Transverse colon (tissue), 3 donors: ENCODE measurements at regions not wholly inside any gene's neighbourhood (a gene's known extent, or its start where the extent isn't known, plus 50 kb on each side); places are given as distances from the start of the nearest gene placed in this dataset.

Source experiments
- EP300 ChIP-seq: sonication (generic); formaldehyde crosslinking; IDR thresholded peaks from one replicate; pipeline ENCODE4 v1.6.1; 2017; ENCODE audit warnings: antibody characterized with exemption, low read depth
- TF ChIP-seq, protein P1 (sequence below), 5 experiments: fragments of 200-600 bp in 3 of 5; fragments of 450-650 bp in 2 of 5; sonication (generic) in 3 of 5; IDR thresholded peaks; 1 replicate in 2 of 5; 2 replicates in 3 of 5; pipeline ENCODE4 v1.5.1; 2016 to 2017; ENCODE audit warnings: antibody characterized with exemption in 5 of 5, inconsistent platforms in 3 of 5, mild to moderate bottlenecking in 2 of 5, moderate library complexity in 1 of 5

DNA sequence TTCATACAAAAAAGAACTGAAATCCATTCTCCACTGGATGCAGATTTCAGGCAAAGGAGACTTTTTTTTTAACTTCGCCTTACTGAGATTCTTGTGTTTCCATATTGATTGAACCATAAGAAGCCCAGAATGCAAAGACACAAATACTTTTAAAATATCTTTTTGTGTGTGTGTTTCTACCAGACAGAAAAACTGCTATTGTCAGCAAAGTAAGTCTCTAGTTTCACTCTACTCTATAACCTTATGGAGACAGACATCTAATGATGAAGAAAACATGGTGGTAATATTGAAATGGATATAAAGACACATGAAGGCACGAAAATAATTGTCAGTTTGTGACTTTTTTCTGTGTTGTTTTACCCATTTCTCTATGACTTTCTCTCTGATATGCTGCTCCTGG is 260.3 kb upstream of the RORB start:
- TF ChIP-seq, protein P1, sequence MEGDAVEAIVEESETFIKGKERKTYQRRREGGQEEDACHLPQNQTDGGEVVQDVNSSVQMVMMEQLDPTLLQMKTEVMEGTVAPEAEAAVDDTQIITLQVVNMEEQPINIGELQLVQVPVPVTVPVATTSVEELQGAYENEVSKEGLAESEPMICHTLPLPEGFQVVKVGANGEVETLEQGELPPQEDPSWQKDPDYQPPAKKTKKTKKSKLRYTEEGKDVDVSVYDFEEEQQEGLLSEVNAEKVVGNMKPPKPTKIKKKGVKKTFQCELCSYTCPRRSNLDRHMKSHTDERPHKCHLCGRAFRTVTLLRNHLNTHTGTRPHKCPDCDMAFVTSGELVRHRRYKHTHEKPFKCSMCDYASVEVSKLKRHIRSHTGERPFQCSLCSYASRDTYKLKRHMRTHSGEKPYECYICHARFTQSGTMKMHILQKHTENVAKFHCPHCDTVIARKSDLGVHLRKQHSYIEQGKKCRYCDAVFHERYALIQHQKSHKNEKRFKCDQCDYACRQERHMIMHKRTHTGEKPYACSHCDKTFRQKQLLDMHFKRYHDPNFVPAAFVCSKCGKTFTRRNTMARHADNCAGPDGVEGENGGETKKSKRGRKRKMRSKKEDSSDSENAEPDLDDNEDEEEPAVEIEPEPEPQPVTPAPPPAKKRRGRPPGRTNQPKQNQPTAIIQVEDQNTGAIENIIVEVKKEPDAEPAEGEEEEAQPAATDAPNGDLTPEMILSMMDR (IDR thresholded peaks at IDR 0.05), result no peak
- TF ChIP-seq EP300, result no peak
